GM12874 (cell line): ENCODE measurements at regions not wholly inside any gene's neighbourhood (a gene's known extent, or its start where the extent isn't known, plus 50 kb on each side); places are given as distances from the start of the nearest gene placed in this dataset.

Experiments used
- CTCF ChIP-seq: IDR thresholded peaks from 2 replicates; pipeline ENCODE4 v1.5.1; 2011; ENCODE audit warnings: low read depth, mild to moderate bottlenecking, control low read depth, low read length, moderate library complexity; ENCODE audit not compliant: insufficient read depth

- TF ChIP-seq CTCF = no peak
Measured at GRCh38 chr10:83892737-83893136, 246.6 kb upstream of the GHITM start.

DNA sequence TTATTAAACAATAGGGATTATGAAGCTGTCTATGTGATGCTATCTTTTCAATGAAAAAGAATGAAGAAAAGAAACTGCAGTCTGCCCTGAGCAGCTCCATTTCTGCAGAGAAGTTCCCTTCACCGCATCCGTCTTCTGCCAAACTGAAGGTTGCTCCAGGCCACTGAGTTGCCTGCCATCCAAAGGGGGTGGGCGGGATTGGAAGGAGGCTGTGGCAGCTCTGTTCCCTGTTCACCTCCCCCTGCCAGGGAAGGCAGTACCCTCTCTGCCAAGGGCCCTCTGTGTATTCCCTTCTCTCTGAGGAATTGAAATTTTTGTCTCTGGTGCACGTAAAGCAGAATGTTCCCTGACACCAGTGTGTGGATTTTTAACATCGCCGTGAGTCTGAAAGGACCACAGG, 243.1 kb upstream of the GHITM start:
- TF ChIP-seq CTCF = no peak

- no peak for TF ChIP-seq CTCF
Measured at GRCh38 chr10:83897626-83898025, 241.7 kb upstream of the GHITM start.

DNA sequence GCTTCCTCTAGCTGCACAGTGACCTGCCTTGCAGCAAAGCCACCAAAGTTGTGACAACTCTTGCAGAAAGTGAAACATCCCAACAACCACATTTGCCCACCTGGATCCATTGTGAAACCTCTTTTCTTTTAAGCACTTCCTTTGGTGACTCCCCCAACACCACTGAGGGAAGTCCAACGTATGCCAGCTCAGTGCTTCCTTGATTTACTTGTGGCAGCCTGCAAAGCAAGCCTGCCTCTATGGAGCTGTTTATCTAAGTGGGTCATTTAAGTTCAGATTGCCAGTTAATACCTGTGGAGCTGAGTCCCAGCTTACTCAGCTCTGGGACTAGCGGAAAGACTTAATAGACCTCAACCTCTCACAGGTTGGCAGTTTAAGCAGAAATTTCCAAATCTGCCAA, 230.8 kb upstream of the GHITM start:
- no peak for TF ChIP-seq CTCF

DNA sequence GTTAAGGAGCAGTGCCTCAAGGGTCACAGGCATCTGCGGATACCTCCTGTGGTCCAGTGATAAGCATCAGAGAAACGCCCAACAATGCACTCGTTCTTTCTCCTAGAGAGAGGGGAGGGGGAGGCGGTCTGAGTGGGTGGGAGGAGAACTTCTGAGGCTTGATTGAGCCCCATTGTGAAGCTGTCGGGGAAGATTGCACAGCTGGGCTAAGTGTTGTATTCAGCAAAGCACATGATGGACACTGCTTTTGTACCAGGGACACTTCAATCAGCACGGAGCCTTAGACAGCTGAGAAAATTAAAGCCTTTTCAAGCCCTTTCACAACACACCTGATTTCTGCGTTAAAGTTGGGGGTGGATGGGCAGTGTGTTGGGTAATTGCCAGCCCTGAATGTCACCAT, 230.3 kb upstream of the GHITM start:
- TF ChIP-seq CTCF = no peak

GRCh38 chr10:83915801-83916200, 223.5 kb upstream of the GHITM start:
- TF ChIP-seq CTCF = no peak

DNA sequence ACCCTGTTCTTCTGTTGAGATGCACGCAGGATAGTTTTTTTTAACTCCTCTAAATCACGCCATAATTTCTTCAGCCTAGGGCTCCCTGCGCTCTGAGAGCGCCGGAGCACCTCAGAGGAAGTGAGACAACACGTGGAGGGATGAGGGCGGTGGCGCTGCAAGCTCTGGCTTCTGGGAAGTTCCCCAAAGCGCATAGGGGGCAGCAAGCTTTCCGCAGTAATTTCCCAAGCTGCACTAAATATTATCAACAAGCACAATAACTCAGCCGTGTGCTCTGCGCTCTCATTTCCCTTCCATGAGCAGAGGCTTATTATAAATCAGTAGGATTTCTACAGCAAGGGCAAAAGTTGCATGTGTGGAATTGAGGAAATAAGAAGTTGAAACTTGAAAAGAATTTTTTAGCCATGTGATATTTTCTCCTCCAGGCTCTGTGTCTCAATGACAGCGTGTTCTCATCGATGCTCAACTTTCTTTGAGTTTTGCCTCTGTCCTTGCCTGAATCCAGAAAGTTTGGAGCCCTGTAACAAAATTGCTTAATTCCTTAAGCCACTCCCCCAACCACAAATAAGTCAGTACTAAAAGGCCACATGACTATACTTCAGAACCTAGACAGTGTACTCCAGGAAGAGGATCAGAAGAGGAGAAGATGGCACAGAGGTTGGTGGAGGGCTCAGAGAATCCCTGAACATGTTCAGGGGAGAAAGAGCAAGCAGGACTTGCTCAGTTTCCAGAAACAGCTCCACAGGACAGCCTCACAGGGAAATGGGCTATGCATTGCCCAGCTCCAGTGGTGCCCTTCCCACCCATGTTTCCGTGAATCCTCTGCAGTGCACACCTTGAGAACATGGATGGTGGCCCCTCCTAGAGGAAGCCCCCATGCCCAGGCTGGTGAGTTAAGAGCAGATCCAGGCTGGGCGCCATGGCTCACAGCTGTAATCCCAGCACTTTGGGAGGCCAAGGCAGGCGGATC, 221.5 kb upstream of the GHITM start:
- TF ChIP-seq CTCF = peak; percentile 35
